ENCODE measurements at regions not wholly inside any gene's neighbourhood (a gene's known extent, or its start where the extent isn't known, plus 50 kb on each side); places are given as distances from the start of the nearest gene placed in this dataset.

DNA sequence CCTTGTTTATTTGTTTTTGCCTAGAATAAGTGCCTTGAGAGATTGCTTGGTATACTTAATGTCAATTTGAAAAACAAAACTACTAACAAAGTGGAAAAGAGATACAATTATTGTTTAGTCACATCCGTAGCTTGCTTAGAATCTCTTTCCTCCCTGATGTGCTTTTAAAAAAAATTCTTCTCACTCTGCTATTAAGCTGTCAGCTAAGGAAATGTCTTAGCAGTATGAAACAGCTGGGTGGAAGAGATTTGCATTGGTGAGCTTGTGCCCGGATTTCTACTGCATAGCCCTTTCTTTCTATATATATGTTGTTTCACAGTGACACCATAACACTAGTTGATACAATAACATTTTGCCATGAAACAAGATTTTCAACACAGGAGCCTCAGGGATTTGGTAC is 229.4 kb upstream of the RGS6 start:
- TF ChIP-seq, protein P1, sequence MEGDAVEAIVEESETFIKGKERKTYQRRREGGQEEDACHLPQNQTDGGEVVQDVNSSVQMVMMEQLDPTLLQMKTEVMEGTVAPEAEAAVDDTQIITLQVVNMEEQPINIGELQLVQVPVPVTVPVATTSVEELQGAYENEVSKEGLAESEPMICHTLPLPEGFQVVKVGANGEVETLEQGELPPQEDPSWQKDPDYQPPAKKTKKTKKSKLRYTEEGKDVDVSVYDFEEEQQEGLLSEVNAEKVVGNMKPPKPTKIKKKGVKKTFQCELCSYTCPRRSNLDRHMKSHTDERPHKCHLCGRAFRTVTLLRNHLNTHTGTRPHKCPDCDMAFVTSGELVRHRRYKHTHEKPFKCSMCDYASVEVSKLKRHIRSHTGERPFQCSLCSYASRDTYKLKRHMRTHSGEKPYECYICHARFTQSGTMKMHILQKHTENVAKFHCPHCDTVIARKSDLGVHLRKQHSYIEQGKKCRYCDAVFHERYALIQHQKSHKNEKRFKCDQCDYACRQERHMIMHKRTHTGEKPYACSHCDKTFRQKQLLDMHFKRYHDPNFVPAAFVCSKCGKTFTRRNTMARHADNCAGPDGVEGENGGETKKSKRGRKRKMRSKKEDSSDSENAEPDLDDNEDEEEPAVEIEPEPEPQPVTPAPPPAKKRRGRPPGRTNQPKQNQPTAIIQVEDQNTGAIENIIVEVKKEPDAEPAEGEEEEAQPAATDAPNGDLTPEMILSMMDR (IDR thresholded peaks at IDR 0.05; ENCODE audit: borderline replicate concordance, extremely low read depth, low read length, poor library complexity, severe bottlenecking) = no peak
- TF ChIP-seq EZH2 (IDR thresholded peaks at IDR 0.05; ENCODE audit: borderline replicate concordance, low read depth, low read length, severe bottlenecking) = no peak

Data from DND-41 (cell line).